ENCODE measurements at regions not wholly inside any gene's neighbourhood (a gene's known extent, or its start where the extent isn't known, plus 50 kb on each side); places are given as distances from the start of the nearest gene placed in this dataset.

- peaks cover 19% of the 10 kb centered on the region for H3K4me1 Mint-ChIP-seq (ENCODE audit: low read depth, unreplicated experiment)
- H3K9me3 Mint-ChIP-seq (ENCODE audit: unreplicated experiment) = no peaks in the 10 kb centered on the region
- no peak for DNase-seq
- H3K27ac Mint-ChIP-seq (ENCODE audit: unreplicated experiment) = no peak overlapping the region
- no peak overlapping the region for H3K4me3 Mint-ChIP-seq (ENCODE audit: unreplicated experiment)
- no peaks in the 10 kb centered on the region for H3K27me3 Mint-ChIP-seq (ENCODE audit: unreplicated experiment)
- H3K36me3 Mint-ChIP-seq (ENCODE audit: unreplicated experiment) = no peaks in the 10 kb centered on the region
- no peak for TF ChIP-seq CTCF (IDR thresholded peaks at IDR 0.05; ENCODE audit: partially characterized antibody, unreplicated experiment)
Observed at GRCh38 chr5:125558466-125558865, 812.0 kb upstream of the ZNF608 start.

- Mint-ChIP-seq H3K27me3 (ENCODE audit: unreplicated experiment) (no peaks in the 10 kb centered on the region), H3K4me1 (ENCODE audit: low read depth, unreplicated experiment) (peaks cover 13% of the 10 kb centered on the region), H3K27ac (ENCODE audit: unreplicated experiment) (no peak overlapping the region), H3K4me3 (ENCODE audit: unreplicated experiment) (no peak overlapping the region), H3K9me3 (ENCODE audit: unreplicated experiment) (no peaks in the 10 kb centered on the region), H3K36me3 (ENCODE audit: unreplicated experiment) (no peaks in the 10 kb centered on the region)
- no peak for TF ChIP-seq CTCF (IDR thresholded peaks at IDR 0.05; ENCODE audit: partially characterized antibody, unreplicated experiment)
- DNase-seq = no peak
Observed at GRCh38 chr5:125559296-125559695, 812.9 kb upstream of the ZNF608 start.

- Mint-ChIP-seq H3K4me1 (ENCODE audit: low read depth, unreplicated experiment) (peaks cover 7% of the 10 kb centered on the region), H3K36me3 (ENCODE audit: unreplicated experiment) (peaks cover 3% of the 10 kb centered on the region), H3K4me3 (ENCODE audit: unreplicated experiment) (no peak overlapping the region), H3K27ac (ENCODE audit: unreplicated experiment) (no peak overlapping the region), H3K27me3 (ENCODE audit: unreplicated experiment) (no peaks in the 10 kb centered on the region), H3K9me3 (ENCODE audit: unreplicated experiment) (no peaks in the 10 kb centered on the region)
- no peak for DNase-seq
- no peak for TF ChIP-seq CTCF (IDR thresholded peaks at IDR 0.05; ENCODE audit: partially characterized antibody, unreplicated experiment)
Observed at GRCh38 chr5:125560476-125561225, 814.2 kb upstream of the ZNF608 start.

GRCh38 chr5:125564317-125564975, 818.0 kb upstream of the ZNF608 start:
- H3K4me1 Mint-ChIP-seq (ENCODE audit: low read depth, unreplicated experiment) = peaks cover 2% of the 10 kb centered on the region
- H3K4me3 Mint-ChIP-seq (ENCODE audit: unreplicated experiment) = no peak overlapping the region
- H3K27ac Mint-ChIP-seq (ENCODE audit: unreplicated experiment) = no peak overlapping the region
- peaks cover 5% of the 10 kb centered on the region for H3K36me3 Mint-ChIP-seq (ENCODE audit: unreplicated experiment)
- H3K27me3 Mint-ChIP-seq (ENCODE audit: unreplicated experiment) = no peaks in the 10 kb centered on the region
- no peak for TF ChIP-seq CTCF (IDR thresholded peaks at IDR 0.05; ENCODE audit: partially characterized antibody, unreplicated experiment)
- H3K9me3 Mint-ChIP-seq (ENCODE audit: unreplicated experiment) = peaks cover 2% of the 10 kb centered on the region
- no peak for DNase-seq

- no peaks in the 10 kb centered on the region for H3K36me3 Mint-ChIP-seq (ENCODE audit: unreplicated experiment)
- H3K27me3 Mint-ChIP-seq (ENCODE audit: unreplicated experiment) = peaks cover 3% of the 10 kb centered on the region
- peaks cover 37% of the 10 kb centered on the region for H3K4me1 Mint-ChIP-seq (ENCODE audit: low read depth, unreplicated experiment)
- peak overlapping the region; percentile 99 for H3K27ac Mint-ChIP-seq (ENCODE audit: unreplicated experiment)
- no peak for TF ChIP-seq CTCF (IDR thresholded peaks at IDR 0.05; ENCODE audit: partially characterized antibody, unreplicated experiment)
- no peak for DNase-seq
- H3K4me3 Mint-ChIP-seq (ENCODE audit: unreplicated experiment) = no peak overlapping the region
- no peaks in the 10 kb centered on the region for H3K9me3 Mint-ChIP-seq (ENCODE audit: unreplicated experiment)
Observed at GRCh38 chr5:125574491-125575044, 828.1 kb upstream of the ZNF608 start.

All from glutamatergic neuron (in vitro differentiated cells).